NCI-H2196 (cell line): ENCODE measurements at regions not wholly inside any gene's neighbourhood (a gene's known extent, or its start where the extent isn't known, plus 50 kb on each side); places are given as distances from the start of the nearest gene placed in this dataset.

Experiments
- DNase-seq: peaks from one replicate; lab custom pipeline; 2025; ENCODE audit not compliant: unreplicated experiment; lab: John Stamatoyannopoulos, UW

- DNase-seq, result no peak
Observed at GRCh38 chr6:18667612-18668011, 280.5 kb downstream of the RNF144B start.

GRCh38 chr6:18668994-18669393, 281.8 kb downstream of the RNF144B start:
- no peak for DNase-seq

- DNase-seq, result no peak
Observed at GRCh38 chr6:18672852-18673251, 285.7 kb downstream of the RNF144B start.

DNA sequence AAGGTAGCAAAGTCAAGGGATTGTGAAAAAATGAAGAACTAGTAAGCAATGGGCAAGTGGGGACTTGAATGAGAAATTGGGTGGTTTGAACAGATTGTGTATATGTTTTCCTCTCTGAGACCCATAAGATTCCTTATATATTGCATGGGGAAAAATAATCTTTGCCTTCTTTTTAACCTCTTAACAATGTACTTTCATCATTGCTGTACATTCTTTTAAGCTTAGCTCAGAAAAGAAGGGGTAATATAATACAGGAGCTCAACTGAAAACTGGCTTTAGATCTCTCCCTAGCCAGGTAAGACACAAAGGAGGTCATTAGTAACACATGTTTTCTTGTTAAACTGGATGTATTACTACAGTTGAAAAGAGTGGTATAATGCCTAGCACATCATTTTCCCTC, 287.2 kb downstream of the RNF144B start:
- no peak for DNase-seq

DNA sequence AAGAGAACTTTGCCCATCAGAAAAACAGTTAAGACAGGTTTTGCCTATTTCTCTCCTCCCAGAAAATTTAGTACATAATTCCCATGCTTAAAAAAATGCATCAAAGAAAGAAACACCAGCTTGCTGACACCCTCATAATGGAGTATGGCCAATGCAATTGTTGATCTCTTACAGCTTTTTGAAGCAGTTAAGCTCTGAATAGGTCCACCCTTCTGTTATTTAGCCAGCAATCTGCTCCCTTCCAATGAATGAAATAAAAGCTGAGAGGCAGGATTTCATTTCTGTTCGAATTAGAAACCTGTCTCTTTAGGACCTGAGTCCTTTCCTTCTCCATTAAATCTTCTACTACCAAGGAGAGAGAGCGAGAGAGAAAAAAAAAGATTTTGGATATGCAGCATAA, 288.7 kb downstream of the RNF144B start:
- no peak for DNase-seq

- DNase-seq, result no peak
Observed at GRCh38 chr6:18676548-18676947, 289.4 kb downstream of the RNF144B start.

- DNase-seq, result no peak
Observed at GRCh38 chr6:18680842-18681241, 293.7 kb downstream of the RNF144B start.

GRCh38 chr6:18681832-18682503, 294.8 kb downstream of the RNF144B start:
- DNase-seq, result no peak

DNA sequence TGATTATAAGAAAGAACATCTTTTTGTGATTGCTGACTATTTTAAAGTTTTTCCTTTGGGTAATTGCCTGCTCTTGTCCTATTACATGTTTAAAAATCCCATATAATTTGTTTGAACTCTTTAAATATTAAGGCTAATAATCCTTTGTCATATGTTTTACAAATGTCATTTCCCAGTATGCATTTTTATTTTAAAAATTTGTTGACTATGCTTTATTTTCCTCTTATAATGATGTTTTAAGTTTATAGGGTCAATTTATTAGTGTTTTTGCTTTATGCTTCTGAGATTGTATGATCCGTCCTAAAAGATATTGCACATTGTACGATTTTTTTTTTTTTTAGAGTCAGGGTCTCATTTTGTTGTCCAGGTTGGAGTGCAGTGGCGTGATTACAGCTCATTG, 297.2 kb downstream of the RNF144B start:
- no peak for DNase-seq

- DNase-seq, result no peak
Observed at GRCh38 chr6:18692929-18693685, 306.0 kb downstream of the RNF144B start.

DNA sequence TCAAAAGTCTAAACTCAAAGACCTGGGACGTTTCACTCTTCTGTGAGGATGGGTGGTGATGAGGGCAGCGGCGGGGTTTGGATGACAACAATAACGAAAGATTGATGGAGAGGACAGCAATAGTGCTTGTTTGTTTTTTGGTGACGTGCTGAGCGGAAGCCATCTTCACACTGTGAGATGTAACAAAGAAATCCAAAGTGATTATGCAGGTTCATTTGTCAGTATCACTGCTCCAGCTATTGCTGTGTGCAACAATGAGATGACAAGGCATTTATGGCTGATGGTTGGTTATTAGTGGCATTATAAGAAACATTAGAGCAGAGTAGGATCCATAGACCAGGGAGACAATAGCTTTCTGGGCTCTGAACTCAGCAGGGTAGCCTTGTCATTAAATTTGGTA, 306.7 kb downstream of the RNF144B start:
- DNase-seq, result no peak

GRCh38 chr6:18703546-18703945, 316.4 kb downstream of the RNF144B start:
- DNase-seq, result no peak

DNA sequence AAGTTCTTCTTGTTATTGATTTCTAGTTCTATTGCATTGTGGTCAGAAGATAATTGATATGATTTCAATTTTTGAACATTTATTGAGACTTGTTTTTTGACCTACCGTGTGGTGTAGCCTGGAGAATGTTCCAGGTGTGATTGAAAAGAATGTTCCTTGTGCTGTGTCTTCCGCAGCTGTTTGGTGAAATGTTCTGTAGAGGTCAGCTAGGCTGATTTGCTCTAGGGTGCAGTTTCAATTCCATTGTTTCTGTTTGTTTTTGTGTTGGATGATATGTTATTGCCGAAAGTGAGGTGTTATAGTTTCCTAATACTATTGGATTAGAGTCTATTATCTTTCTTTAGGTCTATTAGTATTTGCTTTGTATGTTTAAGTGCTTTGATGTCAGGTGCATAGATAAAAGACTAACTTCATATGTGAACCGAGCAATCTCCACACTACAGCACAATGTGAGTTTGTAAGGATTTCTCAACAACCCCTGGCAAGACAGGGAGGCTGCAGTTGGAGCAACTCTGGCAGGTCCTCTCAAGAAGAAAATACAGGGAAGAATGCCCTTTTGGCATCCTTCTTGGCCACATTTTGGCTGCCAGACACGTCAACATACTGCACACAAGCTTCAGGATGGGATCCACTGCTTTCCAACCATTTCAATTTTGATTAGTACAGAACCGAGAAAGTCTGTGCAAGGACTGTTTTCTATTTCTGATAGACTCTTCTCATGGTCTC, 320.7 kb downstream of the RNF144B start:
- no peak for DNase-seq

GRCh38 chr6:18712595-18712994, 325.4 kb downstream of the RNF144B start:
- DNase-seq, result no peak

- DNase-seq, result no peak
Observed at GRCh38 chr6:18720075-18720474, 332.9 kb downstream of the RNF144B start.

DNA sequence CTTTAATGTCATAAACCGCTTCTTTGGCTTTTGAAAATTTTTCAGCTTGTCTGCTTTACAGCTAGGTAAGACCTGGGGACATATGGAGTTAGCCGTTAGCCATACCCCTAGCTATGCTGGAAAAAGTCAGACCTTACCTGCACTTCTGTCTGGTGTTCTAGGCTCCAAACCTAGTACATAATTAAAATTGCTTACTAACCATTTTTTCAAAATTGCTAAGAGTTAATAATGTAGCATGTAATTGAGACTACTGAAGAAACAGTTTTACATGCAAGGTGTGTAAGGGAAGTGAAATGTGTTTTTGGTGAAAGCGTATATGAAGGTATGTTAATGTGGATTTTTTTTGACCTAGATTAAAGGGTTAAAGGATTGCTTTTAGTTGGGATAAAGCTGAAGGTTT, 336.9 kb downstream of the RNF144B start:
- no peak for DNase-seq

- DNase-seq, result no peak
Observed at GRCh38 chr6:18725449-18725848, 338.3 kb downstream of the RNF144B start.

- no peak for DNase-seq
Observed at GRCh38 chr6:18733921-18734550, 346.9 kb downstream of the RNF144B start.

DNA sequence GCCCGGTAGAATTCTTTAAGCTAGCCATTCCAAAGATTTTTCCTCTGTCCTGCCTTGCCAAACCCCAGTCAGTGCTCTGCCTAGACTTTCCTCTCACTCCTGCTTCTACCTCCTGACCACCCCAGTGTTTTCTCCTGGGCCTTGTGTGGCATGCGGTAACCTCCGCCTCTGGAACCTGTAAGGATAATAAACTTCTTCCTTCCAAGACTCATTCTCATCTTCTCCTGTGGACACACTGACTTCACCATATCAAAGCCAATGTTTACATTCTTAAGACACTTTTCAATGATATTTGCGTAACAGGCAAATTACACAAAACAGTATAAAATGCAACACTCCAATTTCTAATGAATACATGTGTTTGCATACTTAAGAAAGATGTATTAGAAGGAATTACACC, 354.6 kb downstream of the RNF144B start:
- DNase-seq, result no peak

- DNase-seq, result no peak
Observed at GRCh38 chr6:18742406-18742805, 355.3 kb downstream of the RNF144B start.

- no peak for DNase-seq
Observed at GRCh38 chr6:18746727-18747126, 359.6 kb downstream of the RNF144B start.

GRCh38 chr6:18748314-18748713, 361.2 kb downstream of the RNF144B start:
- DNase-seq, result no peak
